ENCODE measurements at regions not wholly inside any gene's neighbourhood (a gene's known extent, or its start where the extent isn't known, plus 50 kb on each side); places are given as distances from the start of the nearest gene placed in this dataset.

GRCh38 chr2:219878516-219878915 is 251.1 kb downstream of the SLC4A3 start:
- Histone ChIP-seq H3K9me3 (ENCODE audit: control insufficient read depth in 2 of 2, low read length in 2 of 2) (no peaks in the 10 kb centered on the region), H3K27me3 (ENCODE audit: control insufficient read depth in 2 of 2, insufficient read depth in 2 of 2, low read length in 2 of 2) (no peaks in the 10 kb centered on the region), H3K4me3 (ENCODE audit: low read length in 2 of 2) (no peak overlapping the region), H3K27ac (ENCODE audit: low read depth in 2 of 2, low read length in 2 of 2) (no peak overlapping the region), H3K4me1 (ENCODE audit: control insufficient read depth in 2 of 2, insufficient read depth in 2 of 2, low read length in 2 of 2) (no peaks in the 10 kb centered on the region), H3K9ac (ENCODE audit: low read depth in 1 of 2, low read length in 2 of 2) (no peak overlapping the region), H3K36me3 (ENCODE audit: control insufficient read depth in 2 of 2, insufficient read depth in 2 of 2, low read length in 2 of 2) (no peaks in the 10 kb centered on the region)

- Histone ChIP-seq H3K36me3 (ENCODE audit: control insufficient read depth in 2 of 2, insufficient read depth in 2 of 2, low read length in 2 of 2) (no peaks in the 10 kb centered on the region), H3K27ac (ENCODE audit: low read depth in 2 of 2, low read length in 2 of 2) (no peak overlapping the region), H3K9ac (ENCODE audit: low read depth in 1 of 2, low read length in 2 of 2) (no peak overlapping the region), H3K9me3 (ENCODE audit: control insufficient read depth in 2 of 2, low read length in 2 of 2) (no peaks in the 10 kb centered on the region), H3K4me1 (ENCODE audit: control insufficient read depth in 2 of 2, insufficient read depth in 2 of 2, low read length in 2 of 2) (no peaks in the 10 kb centered on the region), H3K27me3 (ENCODE audit: control insufficient read depth in 2 of 2, insufficient read depth in 2 of 2, low read length in 2 of 2) (no peaks in the 10 kb centered on the region), H3K4me3 (ENCODE audit: low read length in 2 of 2) (no peak overlapping the region)
Measured at GRCh38 chr2:219881851-219882250, 254.4 kb downstream of the SLC4A3 start.

- Histone ChIP-seq H3K9me3 (ENCODE audit: control insufficient read depth in 2 of 2, low read length in 2 of 2) (no peaks in the 10 kb centered on the region), H3K36me3 (ENCODE audit: control insufficient read depth in 2 of 2, insufficient read depth in 2 of 2, low read length in 2 of 2) (no peaks in the 10 kb centered on the region), H3K4me3 (ENCODE audit: low read length in 2 of 2) (no peak overlapping the region), H3K27ac (ENCODE audit: low read depth in 2 of 2, low read length in 2 of 2) (no peak overlapping the region), H3K4me1 (ENCODE audit: control insufficient read depth in 2 of 2, insufficient read depth in 2 of 2, low read length in 2 of 2) (no peaks in the 10 kb centered on the region), H3K27me3 (ENCODE audit: control insufficient read depth in 2 of 2, insufficient read depth in 2 of 2, low read length in 2 of 2) (no peaks in the 10 kb centered on the region), H3K9ac (ENCODE audit: low read depth in 1 of 2, low read length in 2 of 2) (no peak overlapping the region)
Measured at GRCh38 chr2:219886615-219887014, 259.2 kb downstream of the SLC4A3 start.

GRCh38 chr2:219887870-219888269 is 260.4 kb downstream of the SLC4A3 start:
- H3K4me3 ChIP-seq (ENCODE audit: low read length in 2 of 2) = no peak overlapping the region
- no peak overlapping the region for H3K9ac ChIP-seq (ENCODE audit: low read depth in 1 of 2, low read length in 2 of 2)
- no peak overlapping the region for H3K27ac ChIP-seq (ENCODE audit: low read depth in 2 of 2, low read length in 2 of 2)
- no peaks in the 10 kb centered on the region for H3K4me1 ChIP-seq (ENCODE audit: control insufficient read depth in 2 of 2, insufficient read depth in 2 of 2, low read length in 2 of 2)
- H3K27me3 ChIP-seq (ENCODE audit: control insufficient read depth in 2 of 2, insufficient read depth in 2 of 2, low read length in 2 of 2) = no peaks in the 10 kb centered on the region
- H3K9me3 ChIP-seq (ENCODE audit: control insufficient read depth in 2 of 2, low read length in 2 of 2) = no peaks in the 10 kb centered on the region
- H3K36me3 ChIP-seq (ENCODE audit: control insufficient read depth in 2 of 2, insufficient read depth in 2 of 2, low read length in 2 of 2) = no peaks in the 10 kb centered on the region

GRCh38 chr2:219893541-219893940 is 266.1 kb downstream of the SLC4A3 start:
- H3K9me3 ChIP-seq (ENCODE audit: control insufficient read depth in 2 of 2, low read length in 2 of 2) = no peaks in the 10 kb centered on the region
- H3K27me3 ChIP-seq (ENCODE audit: control insufficient read depth in 2 of 2, insufficient read depth in 2 of 2, low read length in 2 of 2) = no peaks in the 10 kb centered on the region
- no peak overlapping the region for H3K9ac ChIP-seq (ENCODE audit: low read depth in 1 of 2, low read length in 2 of 2)
- H3K4me3 ChIP-seq (ENCODE audit: low read length in 2 of 2) = no peak overlapping the region
- H3K27ac ChIP-seq (ENCODE audit: low read depth in 2 of 2, low read length in 2 of 2) = no peak overlapping the region
- no peaks in the 10 kb centered on the region for H3K36me3 ChIP-seq (ENCODE audit: control insufficient read depth in 2 of 2, insufficient read depth in 2 of 2, low read length in 2 of 2)
- H3K4me1 ChIP-seq (ENCODE audit: control insufficient read depth in 2 of 2, insufficient read depth in 2 of 2, low read length in 2 of 2) = no peaks in the 10 kb centered on the region

- no peak overlapping the region for H3K9ac ChIP-seq (ENCODE audit: low read depth in 1 of 2, low read length in 2 of 2)
- H3K9me3 ChIP-seq (ENCODE audit: control insufficient read depth in 2 of 2, low read length in 2 of 2) = no peaks in the 10 kb centered on the region
- no peaks in the 10 kb centered on the region for H3K36me3 ChIP-seq (ENCODE audit: control insufficient read depth in 2 of 2, insufficient read depth in 2 of 2, low read length in 2 of 2)
- H3K4me3 ChIP-seq (ENCODE audit: low read length in 2 of 2) = no peak overlapping the region
- no peaks in the 10 kb centered on the region for H3K4me1 ChIP-seq (ENCODE audit: control insufficient read depth in 2 of 2, insufficient read depth in 2 of 2, low read length in 2 of 2)
- H3K27ac ChIP-seq (ENCODE audit: low read depth in 2 of 2, low read length in 2 of 2) = no peak overlapping the region
- H3K27me3 ChIP-seq (ENCODE audit: control insufficient read depth in 2 of 2, insufficient read depth in 2 of 2, low read length in 2 of 2) = no peaks in the 10 kb centered on the region
Measured at GRCh38 chr2:219897456-219897855, 270.0 kb downstream of the SLC4A3 start.

- Histone ChIP-seq H3K27me3 (ENCODE audit: control insufficient read depth in 2 of 2, insufficient read depth in 2 of 2, low read length in 2 of 2) (no peaks in the 10 kb centered on the region), H3K9me3 (ENCODE audit: control insufficient read depth in 2 of 2, low read length in 2 of 2) (no peaks in the 10 kb centered on the region), H3K36me3 (ENCODE audit: control insufficient read depth in 2 of 2, insufficient read depth in 2 of 2, low read length in 2 of 2) (no peaks in the 10 kb centered on the region), H3K27ac (ENCODE audit: low read depth in 2 of 2, low read length in 2 of 2) (no peak overlapping the region), H3K4me1 (ENCODE audit: control insufficient read depth in 2 of 2, insufficient read depth in 2 of 2, low read length in 2 of 2) (no peaks in the 10 kb centered on the region), H3K4me3 (ENCODE audit: low read length in 2 of 2) (no peak overlapping the region), H3K9ac (ENCODE audit: low read depth in 1 of 2, low read length in 2 of 2) (no peak overlapping the region)
Measured at GRCh38 chr2:219901155-219901554, 273.7 kb downstream of the SLC4A3 start.

GRCh38 chr2:219902891-219903552 is 275.6 kb downstream of the SLC4A3 start:
- H3K27me3 ChIP-seq (ENCODE audit: control insufficient read depth in 2 of 2, insufficient read depth in 2 of 2, low read length in 2 of 2) = no peaks in the 10 kb centered on the region
- H3K9me3 ChIP-seq (ENCODE audit: control insufficient read depth in 2 of 2, low read length in 2 of 2) = no peaks in the 10 kb centered on the region
- H3K27ac ChIP-seq (ENCODE audit: low read depth in 2 of 2, low read length in 2 of 2) = no peak overlapping the region
- H3K4me3 ChIP-seq (ENCODE audit: low read length in 2 of 2) = no peak overlapping the region
- H3K9ac ChIP-seq (ENCODE audit: low read depth in 1 of 2, low read length in 2 of 2) = no peak overlapping the region
- H3K4me1 ChIP-seq (ENCODE audit: control insufficient read depth in 2 of 2, insufficient read depth in 2 of 2, low read length in 2 of 2) = no peaks in the 10 kb centered on the region
- no peaks in the 10 kb centered on the region for H3K36me3 ChIP-seq (ENCODE audit: control insufficient read depth in 2 of 2, insufficient read depth in 2 of 2, low read length in 2 of 2)

GRCh38 chr2:219905640-219906039 is 278.2 kb downstream of the SLC4A3 start:
- Histone ChIP-seq H3K4me3 (ENCODE audit: low read length in 2 of 2) (no peak overlapping the region), H3K9me3 (ENCODE audit: control insufficient read depth in 2 of 2, low read length in 2 of 2) (no peaks in the 10 kb centered on the region), H3K36me3 (ENCODE audit: control insufficient read depth in 2 of 2, insufficient read depth in 2 of 2, low read length in 2 of 2) (no peaks in the 10 kb centered on the region), H3K27me3 (ENCODE audit: control insufficient read depth in 2 of 2, insufficient read depth in 2 of 2, low read length in 2 of 2) (no peaks in the 10 kb centered on the region), H3K9ac (ENCODE audit: low read depth in 1 of 2, low read length in 2 of 2) (no peak overlapping the region), H3K4me1 (ENCODE audit: control insufficient read depth in 2 of 2, insufficient read depth in 2 of 2, low read length in 2 of 2) (no peaks in the 10 kb centered on the region), H3K27ac (ENCODE audit: low read depth in 2 of 2, low read length in 2 of 2) (no peak overlapping the region)

- Histone ChIP-seq H3K27me3 (ENCODE audit: control insufficient read depth in 2 of 2, insufficient read depth in 2 of 2, low read length in 2 of 2) (no peaks in the 10 kb centered on the region), H3K36me3 (ENCODE audit: control insufficient read depth in 2 of 2, insufficient read depth in 2 of 2, low read length in 2 of 2) (no peaks in the 10 kb centered on the region), H3K4me3 (ENCODE audit: low read length in 2 of 2) (no peak overlapping the region), H3K27ac (ENCODE audit: low read depth in 2 of 2, low read length in 2 of 2) (no peak overlapping the region), H3K4me1 (ENCODE audit: control insufficient read depth in 2 of 2, insufficient read depth in 2 of 2, low read length in 2 of 2) (no peaks in the 10 kb centered on the region), H3K9ac (ENCODE audit: low read depth in 1 of 2, low read length in 2 of 2) (no peak overlapping the region), H3K9me3 (ENCODE audit: control insufficient read depth in 2 of 2, low read length in 2 of 2) (no peaks in the 10 kb centered on the region)
Measured at GRCh38 chr2:219906114-219907010, 278.9 kb downstream of the SLC4A3 start.

Measured in mucosa of rectum (tissue), 2 donors.